Loucy (cell line): ENCODE measurements at regions not wholly inside any gene's neighbourhood (a gene's known extent, or its start where the extent isn't known, plus 50 kb on each side); places are given as distances from the start of the nearest gene placed in this dataset.

Experiments used
- H2AFZ ChIP-seq: fragments of 200-600 bp; sonication (generic); 2 replicates; pipeline ENCODE4 v1.6.0; 2016; ENCODE audit warnings: antibody characterized with exemption, mild to moderate bottlenecking, low read length, moderate library complexity
- H3F3A ChIP-seq: fragments of 200-600 bp; 2 replicates; pipeline ENCODE4 v1.6.0; 2016; ENCODE audit warnings: antibody characterized with exemption, low read depth, mild to moderate bottlenecking
- H3K27me3 ChIP-seq: fragments of 200-600 bp; sonication (generic); 2 replicates; pipeline ENCODE4 v1.6.1; 2014; ENCODE audit warnings: low read length, mild to moderate bottlenecking; ENCODE audit not compliant: insufficient read depth, poor library complexity, severe bottlenecking
- H3K36me3 ChIP-seq: fragments of 200-600 bp; sonication (generic); 2 replicates; pipeline ENCODE4 v1.6.1; 2016; ENCODE audit warnings: low read length; ENCODE audit not compliant: insufficient read depth
- H3K4me1 ChIP-seq: fragments of 200-600 bp; sonication (generic); 2 replicates; pipeline ENCODE4 v1.5.1; 2014; ENCODE audit warnings: low read length, mild to moderate bottlenecking; ENCODE audit not compliant: insufficient read depth, poor library complexity, severe bottlenecking
- H3K4me2 ChIP-seq: fragments of 200-600 bp; sonication (generic); 2 replicates; pipeline ENCODE4 v1.6.0; 2014; ENCODE audit warnings: antibody characterized with exemption, low read length, low read depth, mild to moderate bottlenecking; ENCODE audit not compliant: poor library complexity, severe bottlenecking
- H3K4me3 ChIP-seq: fragments of 200-600 bp; sonication (generic); 2 replicates; pipeline ENCODE4 v1.5.1; 2014; ENCODE audit warnings: low read length, mild to moderate bottlenecking, mixed read lengths; ENCODE audit not compliant: poor library complexity, severe bottlenecking
- H3K79me2 ChIP-seq: fragments of 200-600 bp; sonication (generic); 2 replicates; pipeline ENCODE4 v1.6.1; 2014; ENCODE audit warnings: low read length; ENCODE audit not compliant: insufficient read depth
- H3K9ac ChIP-seq: fragments of 200-600 bp; sonication (generic); 2 replicates; pipeline ENCODE4 v1.6.0; 2014; ENCODE audit warnings: mild to moderate bottlenecking, low read depth, low read length, moderate library complexity; ENCODE audit not compliant: poor library complexity, severe bottlenecking
- H3K9me2 ChIP-seq: fragments of 200-600 bp; sonication (generic); replicated peaks from 2 replicates; pipeline ENCODE4 v1.6.1; 2016; ENCODE audit warnings: low read depth, low read length, mixed read lengths
- H3K9me3 ChIP-seq: fragments of 200-600 bp; sonication (generic); 2 replicates; pipeline ENCODE4 v1.6.1; 2014; ENCODE audit warnings: mild to moderate bottlenecking, antibody characterized with exemption, low read length, low read depth; ENCODE audit not compliant: insufficient read depth
- H4K20me1 ChIP-seq: fragments of 200-600 bp; sonication (generic); 2 replicates; pipeline ENCODE4 v1.6.0; 2014; ENCODE audit warnings: antibody characterized with exemption, low read length, mild to moderate bottlenecking; ENCODE audit not compliant: insufficient read depth, poor library complexity, severe bottlenecking
- EZH2phosphoT487 ChIP-seq: fragments of 200-600 bp; IDR thresholded peaks from 2 replicates; pipeline ENCODE4 v1.6.1; 2018; ENCODE audit warnings: antibody characterized with exemption, mild to moderate bottlenecking, moderate library complexity, borderline replicate concordance
- TF ChIP-seq, protein P1 (sequence below): fragments of 200-600 bp; sonication (generic); conservative IDR thresholded peaks from 2 replicates; pipeline ENCODE4 v1.5.1; 2014; ENCODE audit warnings: mild to moderate bottlenecking, antibody characterized with exemption, low read length

DNA sequence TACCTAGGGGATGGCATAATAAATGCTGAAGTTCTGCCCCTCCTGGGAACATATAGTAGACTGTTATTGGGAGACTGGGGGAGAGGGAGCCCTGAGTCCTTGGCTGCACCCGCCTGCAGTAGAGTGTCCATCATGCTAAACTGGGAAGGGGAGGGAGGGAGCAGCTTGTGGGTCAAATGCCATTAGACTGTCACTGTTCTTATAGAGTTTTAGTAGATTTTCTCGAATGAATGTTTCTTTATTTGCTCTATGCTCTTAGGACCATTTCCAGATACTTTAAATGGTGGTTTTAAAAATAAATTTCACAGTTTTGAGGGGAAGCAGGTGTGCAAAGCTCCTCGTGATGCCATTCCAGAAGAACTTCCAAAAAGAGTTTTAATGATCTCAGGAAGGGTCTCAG is 111.6 kb upstream of the USP9X start:
- TF ChIP-seq, protein P1, sequence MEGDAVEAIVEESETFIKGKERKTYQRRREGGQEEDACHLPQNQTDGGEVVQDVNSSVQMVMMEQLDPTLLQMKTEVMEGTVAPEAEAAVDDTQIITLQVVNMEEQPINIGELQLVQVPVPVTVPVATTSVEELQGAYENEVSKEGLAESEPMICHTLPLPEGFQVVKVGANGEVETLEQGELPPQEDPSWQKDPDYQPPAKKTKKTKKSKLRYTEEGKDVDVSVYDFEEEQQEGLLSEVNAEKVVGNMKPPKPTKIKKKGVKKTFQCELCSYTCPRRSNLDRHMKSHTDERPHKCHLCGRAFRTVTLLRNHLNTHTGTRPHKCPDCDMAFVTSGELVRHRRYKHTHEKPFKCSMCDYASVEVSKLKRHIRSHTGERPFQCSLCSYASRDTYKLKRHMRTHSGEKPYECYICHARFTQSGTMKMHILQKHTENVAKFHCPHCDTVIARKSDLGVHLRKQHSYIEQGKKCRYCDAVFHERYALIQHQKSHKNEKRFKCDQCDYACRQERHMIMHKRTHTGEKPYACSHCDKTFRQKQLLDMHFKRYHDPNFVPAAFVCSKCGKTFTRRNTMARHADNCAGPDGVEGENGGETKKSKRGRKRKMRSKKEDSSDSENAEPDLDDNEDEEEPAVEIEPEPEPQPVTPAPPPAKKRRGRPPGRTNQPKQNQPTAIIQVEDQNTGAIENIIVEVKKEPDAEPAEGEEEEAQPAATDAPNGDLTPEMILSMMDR: no peak
- TF ChIP-seq EZH2phosphoT487: no peak
- Histone ChIP-seq H3K79me2 (no peaks in the 10 kb centered on the region), H3K27me3 (no peaks in the 10 kb centered on the region), H4K20me1 (no peaks in the 10 kb centered on the region), H3K4me2 (no peak overlapping the region), H3K9me3 (no peaks in the 10 kb centered on the region), H3K36me3 (no peaks in the 10 kb centered on the region), H3K4me3 (no peak overlapping the region), H3K9ac (no peak overlapping the region), H3K9me2 (no peaks in the 10 kb centered on the region), H3K4me1 (no peaks in the 10 kb centered on the region), H2AFZ (no peak overlapping the region), H3F3A (no peaks in the 10 kb centered on the region)

DNA sequence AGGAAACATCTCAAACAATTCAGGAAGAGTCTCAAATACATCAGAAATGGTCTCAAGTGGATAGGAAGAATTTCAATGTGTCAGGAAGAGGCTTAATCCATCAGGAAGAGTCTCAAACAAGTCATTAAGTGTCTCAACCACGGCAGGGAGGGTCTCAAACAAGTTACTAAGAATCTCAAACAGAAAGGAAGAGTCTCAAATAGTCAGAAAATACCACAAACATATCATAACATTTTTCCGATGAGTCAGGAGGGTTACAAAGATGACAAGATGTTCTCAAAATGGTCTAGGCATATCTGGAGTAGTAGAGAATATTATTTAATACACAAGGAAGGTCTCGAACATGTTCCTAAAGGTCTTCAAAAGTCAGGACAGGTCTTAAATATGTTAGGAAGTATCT is 109.3 kb upstream of the USP9X start:
- Histone ChIP-seq H2AFZ (no peak overlapping the region), H3F3A (no peaks in the 10 kb centered on the region), H3K9me2 (no peaks in the 10 kb centered on the region), H3K79me2 (no peaks in the 10 kb centered on the region), H3K9ac (no peak overlapping the region), H3K4me3 (no peak overlapping the region), H3K27me3 (no peaks in the 10 kb centered on the region), H3K36me3 (no peaks in the 10 kb centered on the region), H3K4me1 (no peaks in the 10 kb centered on the region), H4K20me1 (no peaks in the 10 kb centered on the region), H3K9me3 (no peaks in the 10 kb centered on the region), H3K4me2 (no peak overlapping the region)
- TF ChIP-seq, protein P1: no peak
- no peak for TF ChIP-seq EZH2phosphoT487

DNA sequence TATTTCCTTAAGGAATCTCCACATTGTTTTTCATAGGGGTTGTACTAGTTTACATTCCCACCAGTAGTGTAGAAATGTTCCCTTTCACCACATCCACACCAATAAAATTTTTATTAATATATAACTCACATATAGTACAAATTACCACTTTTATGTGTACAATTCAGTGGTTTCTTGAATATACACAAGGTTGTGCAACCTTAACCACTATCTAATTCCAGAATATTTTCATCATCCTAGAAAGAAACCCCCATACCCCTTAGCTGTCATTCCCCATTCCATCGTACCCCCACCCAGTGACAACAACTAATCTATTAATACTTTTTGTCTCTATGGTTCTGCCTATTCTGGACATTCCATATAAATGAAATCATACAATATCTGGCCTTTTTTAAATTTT is 108.3 kb upstream of the USP9X start:
- Histone ChIP-seq H3K4me2 (no peak overlapping the region), H4K20me1 (no peaks in the 10 kb centered on the region), H3F3A (no peaks in the 10 kb centered on the region), H3K9me2 (no peaks in the 10 kb centered on the region), H3K9me3 (no peaks in the 10 kb centered on the region), H3K4me3 (no peak overlapping the region), H3K4me1 (no peaks in the 10 kb centered on the region), H3K79me2 (no peaks in the 10 kb centered on the region), H3K36me3 (no peaks in the 10 kb centered on the region), H3K9ac (no peak overlapping the region), H3K27me3 (no peaks in the 10 kb centered on the region), H2AFZ (no peak overlapping the region)
- TF ChIP-seq EZH2phosphoT487: no peak

DNA sequence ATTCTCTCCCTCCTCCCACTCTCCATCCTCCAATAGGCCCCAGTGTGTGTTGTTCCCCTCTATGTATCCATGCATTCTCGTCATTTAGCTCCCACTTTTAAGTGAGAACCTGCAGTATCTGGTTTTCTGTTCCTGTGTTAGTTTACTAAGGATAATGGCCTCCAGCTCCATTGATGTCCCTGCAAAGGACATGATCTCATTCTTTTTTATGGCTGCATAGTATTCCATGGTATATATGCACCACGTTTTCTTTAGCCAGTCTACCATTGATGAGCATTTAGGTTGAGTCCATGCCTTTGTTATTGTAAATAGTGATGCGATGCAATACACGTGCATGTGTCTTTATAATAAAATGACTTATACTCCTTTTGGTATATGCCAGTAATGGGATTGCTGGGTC is 100.3 kb upstream of the USP9X start:
- no peak overlapping the region for H3K4me2 ChIP-seq
- no peaks in the 10 kb centered on the region for H3K9me3 ChIP-seq
- no peak overlapping the region for H2AFZ ChIP-seq
- no peak for TF ChIP-seq EZH2phosphoT487
- TF ChIP-seq, protein P1: no peak
- no peaks in the 10 kb centered on the region for H3K36me3 ChIP-seq
- no peak overlapping the region for H3K9ac ChIP-seq
- H3K79me2 ChIP-seq: no peaks in the 10 kb centered on the region
- no peaks in the 10 kb centered on the region for H3F3A ChIP-seq
- H3K9me2 ChIP-seq: no peaks in the 10 kb centered on the region
- no peaks in the 10 kb centered on the region for H3K4me1 ChIP-seq
- no peaks in the 10 kb centered on the region for H4K20me1 ChIP-seq
- no peak overlapping the region for H3K4me3 ChIP-seq
- no peaks in the 10 kb centered on the region for H3K27me3 ChIP-seq
